Neural crest cell (in vitro differentiated cells): ENCODE measurements at regions not wholly inside any gene's neighbourhood (a gene's known extent, or its start where the extent isn't known, plus 50 kb on each side); places are given as distances from the start of the nearest gene placed in this dataset.

Experiments
- DNase-seq: peaks from one replicate; pipeline ENCODE4 v3.0.0; 2021; ENCODE audit warnings: low read depth, mixed read lengths, low spot score
- H3K27ac Mint-ChIP-seq: one replicate; pipeline ENCODE4 v1.8.0; 2021; ENCODE audit warnings: mild to moderate bottlenecking, mixed read lengths; ENCODE audit not compliant: unreplicated experiment
- H3K27me3 Mint-ChIP-seq: 2 replicates; pipeline ENCODE4 v1.8.0; 2021; ENCODE audit warnings: low read depth, mild to moderate bottlenecking, mixed read lengths
- H3K36me3 Mint-ChIP-seq: 2 replicates; pipeline ENCODE4 v1.8.0; 2021; ENCODE audit warnings: low read depth, mild to moderate bottlenecking, mixed read lengths
- H3K4me1 Mint-ChIP-seq: 2 replicates; pipeline ENCODE4 v1.8.0; 2021; ENCODE audit warnings: mixed read lengths
- H3K4me3 Mint-ChIP-seq: one replicate; pipeline ENCODE4 v1.8.0; 2021; ENCODE audit warnings: mild to moderate bottlenecking, mixed read lengths
- H3K9me3 Mint-ChIP-seq: 2 replicates; pipeline ENCODE4 v1.8.0; 2021; ENCODE audit warnings: mixed read lengths
- CTCF ChIP-seq: fragments of 200-600 bp; sonication (generic); conservative IDR thresholded peaks from 2 replicates; pipeline ENCODE4 v1.5.0; 2021; ENCODE audit warnings: antibody characterized with exemption, mild to moderate bottlenecking

- Mint-ChIP-seq H3K9me3 (peaks cover 4% of the 10 kb centered on the region), H3K36me3 (no peaks in the 10 kb centered on the region), H3K27me3 (no peaks in the 10 kb centered on the region), H3K4me3 (no peak overlapping the region), H3K27ac (no peak overlapping the region), H3K4me1 (peaks cover 8% of the 10 kb centered on the region)
- no peak for DNase-seq
- no peak for TF ChIP-seq CTCF
Observed at GRCh38 chr2:59583173-59583765, 970.2 kb downstream of the BCL11A start.

- Mint-ChIP-seq H3K9me3 (peaks cover 2% of the 10 kb centered on the region), H3K4me3 (no peak overlapping the region), H3K36me3 (no peaks in the 10 kb centered on the region), H3K4me1 (no peaks in the 10 kb centered on the region), H3K27ac (no peak overlapping the region), H3K27me3 (no peaks in the 10 kb centered on the region)
- TF ChIP-seq CTCF: no peak
- DNase-seq: no peak
Observed at GRCh38 chr2:59578349-59578748, 975.1 kb downstream of the BCL11A start.

- Mint-ChIP-seq H3K27ac (no peak overlapping the region), H3K4me1 (no peaks in the 10 kb centered on the region), H3K9me3 (no peaks in the 10 kb centered on the region), H3K36me3 (no peaks in the 10 kb centered on the region), H3K27me3 (no peaks in the 10 kb centered on the region), H3K4me3 (no peak overlapping the region)
- DNase-seq: no peak
- no peak for TF ChIP-seq CTCF
Observed at GRCh38 chr2:59575191-59575590, 978.3 kb downstream of the BCL11A start.

GRCh38 chr2:59572227-59572626 is 981.2 kb downstream of the BCL11A start:
- Mint-ChIP-seq H3K9me3 (no peaks in the 10 kb centered on the region), H3K4me3 (no peak overlapping the region), H3K27ac (no peak overlapping the region), H3K4me1 (peaks cover 3% of the 10 kb centered on the region), H3K36me3 (no peaks in the 10 kb centered on the region), H3K27me3 (no peaks in the 10 kb centered on the region)
- TF ChIP-seq CTCF: no peak
- DNase-seq: no peak

- no peak overlapping the region for H3K27ac Mint-ChIP-seq
- H3K4me3 Mint-ChIP-seq: no peak overlapping the region
- no peak for DNase-seq
- H3K4me1 Mint-ChIP-seq: peaks cover 5% of the 10 kb centered on the region
- no peaks in the 10 kb centered on the region for H3K27me3 Mint-ChIP-seq
- no peaks in the 10 kb centered on the region for H3K9me3 Mint-ChIP-seq
- no peaks in the 10 kb centered on the region for H3K36me3 Mint-ChIP-seq
- TF ChIP-seq CTCF: no peak
Observed at GRCh38 chr2:59570818-59571217, 982.6 kb downstream of the BCL11A start.

- peaks cover 5% of the 10 kb centered on the region for H3K4me1 Mint-ChIP-seq
- no peak overlapping the region for H3K4me3 Mint-ChIP-seq
- DNase-seq: no peak
- no peaks in the 10 kb centered on the region for H3K36me3 Mint-ChIP-seq
- H3K27me3 Mint-ChIP-seq: no peaks in the 10 kb centered on the region
- H3K27ac Mint-ChIP-seq: no peak overlapping the region
- no peak for TF ChIP-seq CTCF
- H3K9me3 Mint-ChIP-seq: no peaks in the 10 kb centered on the region
Observed at GRCh38 chr2:59569124-59569523, 984.3 kb downstream of the BCL11A start.
